Stimulated activated memory B cell treated with anti-CD40 and anti-IgM and Interleukin-4, amounts not matched to agents 10 μg/mL and 1 μg/mL and 100 μg/mL, for 72 hours (primary cell): ENCODE measurements at regions not wholly inside any gene's neighbourhood (a gene's known extent, or its start where the extent isn't known, plus 50 kb on each side); places are given as distances from the start of the nearest gene placed in this dataset.

Experiments used
- ATAC-seq: fragments of 150-1000 bp; cut with Tn5 transposase; 2 replicates; pipeline ENCODE4 v1.10.0; 2021
- H3K27ac Mint-ChIP-seq: one replicate; pipeline ENCODE4 v1.8.0; 2022; ENCODE audit warnings: mild to moderate bottlenecking, mixed read lengths
- H3K27me3 Mint-ChIP-seq: one replicate; pipeline ENCODE4 v1.8.0; 2022; ENCODE audit warnings: mixed read lengths
- H3K36me3 Mint-ChIP-seq: one replicate; pipeline ENCODE4 v1.8.0; 2022; ENCODE audit warnings: mixed read lengths
- H3K4me1 Mint-ChIP-seq: one replicate; pipeline ENCODE4 v1.8.0; 2022; ENCODE audit warnings: mixed read lengths
- H3K4me3 Mint-ChIP-seq: one replicate; pipeline ENCODE4 v1.8.0; 2022; ENCODE audit warnings: mild to moderate bottlenecking, moderate library complexity, mixed read lengths
- H3K9me3 Mint-ChIP-seq: one replicate; pipeline ENCODE4 v1.8.0; 2022; ENCODE audit warnings: mixed read lengths

- ATAC-seq: no peak
- H3K4me1 Mint-ChIP-seq: peaks cover 5% of the 10 kb centered on the region
- H3K27ac Mint-ChIP-seq: no peak overlapping the region
- H3K4me3 Mint-ChIP-seq: no peak overlapping the region
- peaks cover 52% of the 10 kb centered on the region for H3K27me3 Mint-ChIP-seq
- H3K9me3 Mint-ChIP-seq: peaks cover 10% of the 10 kb centered on the region
- H3K36me3 Mint-ChIP-seq: no peaks in the 10 kb centered on the region
Observed at GRCh38 chr17:79141578-79142355, 67.1 kb downstream of the ENGASE start.

- Mint-ChIP-seq H3K4me3 (no peak overlapping the region), H3K27me3 (peaks cover 71% of the 10 kb centered on the region), H3K4me1 (peaks cover 5% of the 10 kb centered on the region), H3K27ac (no peak overlapping the region), H3K9me3 (peaks cover 10% of the 10 kb centered on the region), H3K36me3 (no peaks in the 10 kb centered on the region)
- ATAC-seq: no peak
Observed at GRCh38 chr17:79138826-79139225, 64.2 kb downstream of the ENGASE start.

GRCh38 chr17:79137789-79138165, 63.2 kb downstream of the ENGASE start:
- peaks cover 10% of the 10 kb centered on the region for H3K9me3 Mint-ChIP-seq
- peaks cover 5% of the 10 kb centered on the region for H3K4me1 Mint-ChIP-seq
- H3K27ac Mint-ChIP-seq: no peak overlapping the region
- no peak for ATAC-seq
- H3K4me3 Mint-ChIP-seq: no peak overlapping the region
- H3K27me3 Mint-ChIP-seq: peaks cover 70% of the 10 kb centered on the region
- no peaks in the 10 kb centered on the region for H3K36me3 Mint-ChIP-seq

- Mint-ChIP-seq H3K4me1 (peaks cover 5% of the 10 kb centered on the region), H3K36me3 (no peaks in the 10 kb centered on the region), H3K27me3 (peaks cover 72% of the 10 kb centered on the region), H3K9me3 (peaks cover 10% of the 10 kb centered on the region), H3K4me3 (no peak overlapping the region), H3K27ac (no peak overlapping the region)
- no peak for ATAC-seq
Observed at GRCh38 chr17:79137015-79137788, 62.6 kb downstream of the ENGASE start.

GRCh38 chr17:79136596-79136995, 62.0 kb downstream of the ENGASE start:
- Mint-ChIP-seq H3K27me3 (peaks cover 73% of the 10 kb centered on the region), H3K27ac (no peak overlapping the region), H3K4me1 (peaks cover 5% of the 10 kb centered on the region), H3K36me3 (no peaks in the 10 kb centered on the region), H3K4me3 (no peak overlapping the region), H3K9me3 (peaks cover 10% of the 10 kb centered on the region)
- no peak for ATAC-seq
